HepG2 (cell line): ENCODE measurements at regions not wholly inside any gene's neighbourhood (a gene's known extent, or its start where the extent isn't known, plus 50 kb on each side); places are given as distances from the start of the nearest gene placed in this dataset.

Source experiments
- ATAC-seq: fragments of 200-7000 bp; cut with Tn5 transposase; 3 replicates; pipeline ENCODE4 v1.9.1; 2020; ENCODE audit warnings: mild to moderate bottlenecking, moderate library complexity
- BruUV-seq: library from RNA; stranded (reverse); fragments of 400-500 nt; replicated peaks from 2 replicates; lab custom pipeline; 2021; lab: Mats Ljungman, UMichigan
- CTCF ChIA-PET: fragments of 300-600 bp; formaldehyde crosslinking; extraction: SDS; loops from one replicate; lab custom pipeline; 2021; ENCODE audit warnings: low total read pairs, inconsistent platforms, low intra/inter-chr PET ratio; lab: Yijun Ruan, JAX
- POLR2A ChIA-PET: fragments of 350-600 bp; sonication (Branson Sonifier 250); formaldehyde crosslinking; loops from one replicate; lab custom pipeline; 2020; ENCODE audit warnings: antibody characterized with exemption, inconsistent platforms; lab: Yijun Ruan, JAX
- DNase-seq: peaks from one replicate; pipeline ENCODE4 v3.0.0-alpha.2; 2015; ENCODE audit warnings: low spot score
- FAIRE-seq: peaks from 3 replicates; lab custom pipeline; 2011; peaks lifted over from hg19 to GRCh38; lab: Jason Lieb, UNC
- H2AFZ ChIP-seq: one replicate; pipeline ENCODE4 v1.6.1; 2011; ENCODE audit warnings: low read length, inconsistent platforms
- H3K27ac ChIP-seq: fragments of 300-600 bp; 3 replicates; pipeline ENCODE4 v1.8.0; 2011; ENCODE audit warnings: mixed run types, mild to moderate bottlenecking, mixed read lengths, low read length, inconsistent platforms; ENCODE audit not compliant: insufficient read depth; ENCODE audit errors: extremely low read length
- H3K27me3 ChIP-seq, 2 experiments: fragments of 200-600 bp in 1 of 2; 2 replicates in 1 of 2; 3 replicates in 1 of 2; pipeline versions ENCODE4 v1.6.0 to v1.8.0; 2011; ENCODE audit warnings: low read length in 2 of 2, mild to moderate bottlenecking in 2 of 2, moderate library complexity in 2 of 2, inconsistent platforms in 1 of 2; ENCODE audit not compliant: insufficient read depth in 2 of 2, control insufficient read depth in 1 of 2
- H3K36me3 ChIP-seq, 2 experiments: fragments of 200-600 bp in 1 of 2; replicated peaks in 1 of 2; 2 replicates in 1 of 2; 3 replicates in 1 of 2; pipeline versions ENCODE4 v1.5.1 to v1.8.0; 2011; ENCODE audit warnings: low read length in 2 of 2, inconsistent platforms in 1 of 2; ENCODE audit not compliant: insufficient read depth in 2 of 2, control insufficient read depth in 1 of 2
- H3K4me1 ChIP-seq: 2 replicates; pipeline ENCODE4 v1.5.1; 2012; ENCODE audit warnings: low read length, inconsistent platforms; ENCODE audit not compliant: insufficient read depth
- H3K4me2 ChIP-seq: 2 replicates; pipeline ENCODE4 v1.6.0; 2011; ENCODE audit warnings: low read depth, low read length, inconsistent platforms
- H3K4me3 ChIP-seq, 3 experiments: fragments of 200-600 bp in 1 of 3; sonication (generic), shearing (Covaris generic) in 1 of 3; replicated peaks in 1 of 3; 2 replicates each; pipeline ENCODE4 v1.5.1; 2011 to 2016; ENCODE audit warnings: low read length in 3 of 3, inconsistent platforms in 2 of 3, low read depth in 2 of 3, mild to moderate bottlenecking in 2 of 3, control low read depth in 1 of 3, mixed read lengths in 1 of 3; ENCODE audit not compliant: insufficient read depth in 1 of 3
- H3K79me2 ChIP-seq: one replicate; pipeline ENCODE4 v1.6.1; 2011; ENCODE audit warnings: low read length, inconsistent platforms; ENCODE audit not compliant: insufficient read depth
- H3K9ac ChIP-seq: 2 replicates; pipeline ENCODE4 v1.6.0; 2011; ENCODE audit warnings: mild to moderate bottlenecking, low read depth, low read length, inconsistent platforms; ENCODE audit not compliant: insufficient read depth
- H3K9me3 ChIP-seq: 2 replicates; pipeline ENCODE4 v1.5.1; 2012; ENCODE audit warnings: mild to moderate bottlenecking, low read length
- H4K20me1 ChIP-seq: 2 replicates; pipeline ENCODE4 v1.6.0; 2011; ENCODE audit warnings: inconsistent platforms, mild to moderate bottlenecking, low read length, moderate library complexity; ENCODE audit not compliant: insufficient read depth
- ADNP ChIP-seq: sonication (generic); formaldehyde crosslinking; IDR thresholded peaks from 2 replicates; pipeline ENCODE4 v1.4.0; 2020; ENCODE audit warnings: missing genetic modification reagents
- FLYWCH1 ChIP-seq: sonication (generic); formaldehyde crosslinking; IDR thresholded peaks from 2 replicates; pipeline ENCODE4 v1.8.1; 2023; ENCODE audit warnings: mild to moderate bottlenecking, missing genetic modification reagents
- FOXJ3 ChIP-seq: sonication (generic); formaldehyde crosslinking; IDR thresholded peaks from 2 replicates; pipeline ENCODE4 v1.4.0; 2020; ENCODE audit warnings: missing genetic modification reagents, mild to moderate bottlenecking, borderline replicate concordance
- NR2C2 ChIP-seq: sonication (generic); formaldehyde crosslinking; IDR thresholded peaks from 2 replicates; pipeline ENCODE4 v1.4.0; 2020; ENCODE audit warnings: missing genetic modification reagents, mild to moderate bottlenecking, moderate library complexity, borderline replicate concordance
- TCF12 ChIP-seq, 2 experiments: fragments of 450-650 bp in 1 of 2; sonication (generic) in 1 of 2; formaldehyde crosslinking in 1 of 2; IDR thresholded peaks; 2 replicates each; pipeline versions ENCODE4 v1.6.1 to v1.8.0; 2017 to 2022; ENCODE audit warnings: antibody characterized with exemption in 1 of 2, mild to moderate bottlenecking in 1 of 2, missing genetic modification reagents in 1 of 2, moderate library complexity in 1 of 2
- TP53 ChIP-seq: sonication (generic); formaldehyde crosslinking; conservative IDR thresholded peaks from 2 replicates; pipeline ENCODE4 v1.4.0; 2020; ENCODE audit warnings: missing genetic modification reagents
- U2AF2 ChIP-seq: fragments of 200-400 bp; formaldehyde crosslinking; IDR thresholded peaks from 2 replicates; pipeline ENCODE4 v1.6.1; 2017; ENCODE audit warnings: low read depth, mild to moderate bottlenecking, low read length
- ZFP62 ChIP-seq: sonication (generic); formaldehyde crosslinking; IDR thresholded peaks from 2 replicates; pipeline ENCODE4 v1.4.0; 2020; ENCODE audit warnings: missing genetic modification reagents
- ZFX ChIP-seq: sonication (generic); formaldehyde crosslinking; IDR thresholded peaks from 2 replicates; pipeline ENCODE4 v1.4.0; 2020; ENCODE audit warnings: mild to moderate bottlenecking, low read depth, missing genetic modification reagents, moderate library complexity
- WGBS: methylation state at CpG from one replicate; pipeline ENCODE4 v1.1.6; 2017; ENCODE audit warnings: low lambda C conversion rate; 5-methylcytosine and 5-hydroxymethylcytosine counted together
- in situ Hi-C: cut with HindIII; loops from 2 replicates; pipeline ENCODE4 v1.10.0; 2017; ENCODE audit warnings: low pct_unique_long_range_greater_than_20kb; ENCODE audit not compliant: extremely low pct_ligation_motif_present
- intact Hi-C: fragments of 100-400 bp; cut with micrococcal nuclease; formaldehyde crosslinking; loops from one replicate; pipeline ENCODE4 v1.10.0; 2022; ENCODE audit not compliant: unreplicated experiment
- TF ChIP-seq, protein P1 (sequence below), 2 experiments: sonication (generic) in 1 of 2; formaldehyde crosslinking in 1 of 2; IDR thresholded peaks; 2 replicates each; pipeline versions ENCODE4 v1.4.0 to v1.6.1; 2018 to 2020; ENCODE audit warnings: missing genetic modification reagents in 2 of 2, borderline replicate concordance in 1 of 2, low read depth in 1 of 2, mild to moderate bottlenecking in 1 of 2, missing biosample characterization in 1 of 2
- TF ChIP-seq, protein P2 (sequence below): sonication (generic); formaldehyde crosslinking; IDR thresholded peaks from 2 replicates; pipeline ENCODE4 v1.4.0; 2020; ENCODE audit warnings: missing genetic modification reagents, borderline replicate concordance

DNA sequence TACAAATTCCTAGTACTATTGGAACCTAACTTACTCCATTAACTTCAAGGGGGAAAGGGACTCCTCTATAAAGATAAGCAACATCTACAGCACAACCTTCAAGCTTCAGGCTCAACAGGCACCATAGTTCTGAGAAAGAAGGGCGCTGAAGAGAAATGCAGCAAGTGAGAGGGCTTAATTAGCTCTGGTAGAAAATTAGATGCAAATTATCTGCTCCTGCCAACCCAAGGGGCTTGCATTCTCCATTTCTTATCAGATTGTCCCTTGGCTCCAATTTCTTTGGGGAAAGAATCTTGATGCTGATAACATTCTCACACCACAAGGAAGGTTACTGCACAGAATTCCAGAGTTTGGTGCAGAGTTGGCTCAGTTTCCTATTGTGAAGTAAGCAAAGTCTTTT, 214.6 kb downstream of the GABRG2 start:
- Histone ChIP-seq H2AFZ (no peak overlapping the region), H3K4me3 (no peak overlapping the region), H4K20me1 (no peaks in the 10 kb centered on the region), H3K4me2 (no peak overlapping the region), H3K9ac (no peak overlapping the region), H3K4me1 (no peaks in the 10 kb centered on the region), H3K79me2 (no peaks in the 10 kb centered on the region), H3K27me3 (no peaks in the 10 kb centered on the region), H3K36me3 (no peaks in the 10 kb centered on the region), H3K27ac (no peak overlapping the region), H3K9me3 (peaks cover 4% of the 10 kb centered on the region; the same call in 1 of the 2 replicates)
- 6% methylated on average over 1 of the region's 1 CpG for WGBS
- intact Hi-C loops (no loop called here), in situ Hi-C loops (no loop called here)
- DNase-seq (no peak), FAIRE-seq (no peak), ATAC-seq (no peak)
- BruUV-seq: no TSS peak
- TF ChIP-seq ZFX (CRISPR knock-in tag): no peak
- TF ChIP-seq, protein P1, sequence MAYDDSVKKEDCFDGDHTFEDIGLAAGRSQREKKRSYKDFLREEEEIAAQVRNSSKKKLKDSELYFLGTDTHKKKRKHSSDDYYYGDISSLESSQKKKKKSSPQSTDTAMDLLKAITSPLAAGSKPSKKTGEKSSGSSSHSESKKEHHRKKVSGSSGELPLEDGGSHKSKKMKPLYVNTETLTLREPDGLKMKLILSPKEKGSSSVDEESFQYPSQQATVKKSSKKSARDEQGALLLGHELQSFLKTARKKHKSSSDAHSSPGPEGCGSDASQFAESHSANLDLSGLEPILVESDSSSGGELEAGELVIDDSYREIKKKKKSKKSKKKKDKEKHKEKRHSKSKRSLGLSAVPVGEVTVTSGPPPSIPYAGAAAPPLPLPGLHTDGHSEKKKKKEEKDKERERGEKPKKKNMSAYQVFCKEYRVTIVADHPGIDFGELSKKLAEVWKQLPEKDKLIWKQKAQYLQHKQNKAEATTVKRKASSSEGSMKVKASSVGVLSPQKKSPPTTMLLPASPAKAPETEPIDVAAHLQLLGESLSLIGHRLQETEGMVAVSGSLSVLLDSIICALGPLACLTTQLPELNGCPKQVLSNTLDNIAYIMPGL (CRISPR knock-in tag; IDR thresholded peaks at IDR 0.05; ENCODE audit: borderline replicate concordance in 1 of 2, low read depth in 1 of 2): no peak
- no peak for TF ChIP-seq FOXJ3 (CRISPR knock-in tag)
- TF ChIP-seq TP53: no peak
- TF ChIP-seq TCF12 (IDR thresholded peaks at IDR 0.05): no peak
- no peak for TF ChIP-seq TCF12 (CRISPR knock-in tag; IDR thresholded peaks at IDR 0.05)
- TF ChIP-seq ZFP62: no peak
- TF ChIP-seq U2AF2: no peak
- no peak for TF ChIP-seq FLYWCH1 (CRISPR knock-in tag)
- TF ChIP-seq NR2C2 (CRISPR knock-in tag): no peak
- no peak for TF ChIP-seq ADNP (CRISPR knock-in tag)
- TF ChIP-seq, protein P2, sequence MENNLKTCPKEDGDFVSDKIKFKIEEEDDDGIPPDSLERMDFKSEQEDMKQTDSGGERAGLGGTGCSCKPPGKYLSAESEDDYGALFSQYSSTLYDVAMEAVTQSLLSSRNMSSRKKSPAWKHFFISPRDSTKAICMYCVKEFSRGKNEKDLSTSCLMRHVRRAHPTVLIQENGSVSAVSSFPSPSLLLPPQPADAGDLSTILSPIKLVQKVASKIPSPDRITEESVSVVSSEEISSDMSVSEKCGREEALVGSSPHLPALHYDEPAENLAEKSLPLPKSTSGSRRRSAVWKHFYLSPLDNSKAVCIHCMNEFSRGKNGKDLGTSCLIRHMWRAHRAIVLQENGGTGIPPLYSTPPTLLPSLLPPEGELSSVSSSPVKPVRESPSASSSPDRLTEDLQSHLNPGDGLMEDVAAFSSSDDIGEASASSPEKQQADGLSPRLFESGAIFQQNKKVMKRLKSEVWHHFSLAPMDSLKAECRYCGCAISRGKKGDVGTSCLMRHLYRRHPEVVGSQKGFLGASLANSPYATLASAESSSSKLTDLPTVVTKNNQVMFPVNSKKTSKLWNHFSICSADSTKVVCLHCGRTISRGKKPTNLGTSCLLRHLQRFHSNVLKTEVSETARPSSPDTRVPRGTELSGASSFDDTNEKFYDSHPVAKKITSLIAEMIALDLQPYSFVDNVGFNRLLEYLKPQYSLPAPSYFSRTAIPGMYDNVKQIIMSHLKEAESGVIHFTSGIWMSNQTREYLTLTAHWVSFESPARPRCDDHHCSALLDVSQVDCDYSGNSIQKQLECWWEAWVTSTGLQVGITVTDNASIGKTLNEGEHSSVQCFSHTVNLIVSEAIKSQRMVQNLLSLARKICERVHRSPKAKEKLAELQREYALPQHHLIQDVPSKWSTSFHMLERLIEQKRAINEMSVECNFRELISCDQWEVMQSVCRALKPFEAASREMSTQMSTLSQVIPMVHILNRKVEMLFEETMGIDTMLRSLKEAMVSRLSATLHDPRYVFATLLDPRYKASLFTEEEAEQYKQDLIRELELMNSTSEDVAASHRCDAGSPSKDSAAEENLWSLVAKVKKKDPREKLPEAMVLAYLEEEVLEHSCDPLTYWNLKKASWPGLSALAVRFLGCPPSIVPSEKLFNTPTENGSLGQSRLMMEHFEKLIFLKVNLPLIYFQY: no peak
- ChIA-PET CTCF (no interaction called here), POLR2A (no interaction called here)
